GM10266 (cell line): ENCODE measurements at regions not wholly inside any gene's neighbourhood (a gene's known extent, or its start where the extent isn't known, plus 50 kb on each side); places are given as distances from the start of the nearest gene placed in this dataset.
A peak's percentile ranks its signal among the peaks of the same experiment; 100 is the strongest.

Source experiments
- DNase-seq: peaks from one replicate; pipeline ENCODE4 v3.0.0; 2012; ENCODE audit errors: extremely low spot score
- TF ChIP-seq, protein P1 (sequence below): IDR thresholded peaks from 2 replicates; pipeline ENCODE4 v1.5.1; 2012; ENCODE audit warnings: mild to moderate bottlenecking, low read depth; ENCODE audit not compliant: control insufficient read depth, insufficient read depth; ENCODE audit errors: missing control alignments

GRCh38 chr4:1514612-1515011 lies 108.4 kb upstream of the NKX1-1 start:
- DNase-seq: no peak
- TF ChIP-seq, protein P1, sequence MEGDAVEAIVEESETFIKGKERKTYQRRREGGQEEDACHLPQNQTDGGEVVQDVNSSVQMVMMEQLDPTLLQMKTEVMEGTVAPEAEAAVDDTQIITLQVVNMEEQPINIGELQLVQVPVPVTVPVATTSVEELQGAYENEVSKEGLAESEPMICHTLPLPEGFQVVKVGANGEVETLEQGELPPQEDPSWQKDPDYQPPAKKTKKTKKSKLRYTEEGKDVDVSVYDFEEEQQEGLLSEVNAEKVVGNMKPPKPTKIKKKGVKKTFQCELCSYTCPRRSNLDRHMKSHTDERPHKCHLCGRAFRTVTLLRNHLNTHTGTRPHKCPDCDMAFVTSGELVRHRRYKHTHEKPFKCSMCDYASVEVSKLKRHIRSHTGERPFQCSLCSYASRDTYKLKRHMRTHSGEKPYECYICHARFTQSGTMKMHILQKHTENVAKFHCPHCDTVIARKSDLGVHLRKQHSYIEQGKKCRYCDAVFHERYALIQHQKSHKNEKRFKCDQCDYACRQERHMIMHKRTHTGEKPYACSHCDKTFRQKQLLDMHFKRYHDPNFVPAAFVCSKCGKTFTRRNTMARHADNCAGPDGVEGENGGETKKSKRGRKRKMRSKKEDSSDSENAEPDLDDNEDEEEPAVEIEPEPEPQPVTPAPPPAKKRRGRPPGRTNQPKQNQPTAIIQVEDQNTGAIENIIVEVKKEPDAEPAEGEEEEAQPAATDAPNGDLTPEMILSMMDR: no peak

GRCh38 chr4:1513936-1514483 lies 107.8 kb upstream of the NKX1-1 start:
- no peak for DNase-seq
- TF ChIP-seq, protein P1: no peak

GRCh38 chr4:1512738-1513660 lies 106.8 kb upstream of the NKX1-1 start:
- TF ChIP-seq, protein P1: peak; percentile 36

GRCh38 chr4:1512051-1512737 lies 106.0 kb upstream of the NKX1-1 start:
- TF ChIP-seq, protein P1: no peak
- no peak for DNase-seq

More at GRCh38 chr4:1512738-1513660, 106.8 kb upstream of the NKX1-1 start:
- peak; percentile 69 for DNase-seq

DNA sequence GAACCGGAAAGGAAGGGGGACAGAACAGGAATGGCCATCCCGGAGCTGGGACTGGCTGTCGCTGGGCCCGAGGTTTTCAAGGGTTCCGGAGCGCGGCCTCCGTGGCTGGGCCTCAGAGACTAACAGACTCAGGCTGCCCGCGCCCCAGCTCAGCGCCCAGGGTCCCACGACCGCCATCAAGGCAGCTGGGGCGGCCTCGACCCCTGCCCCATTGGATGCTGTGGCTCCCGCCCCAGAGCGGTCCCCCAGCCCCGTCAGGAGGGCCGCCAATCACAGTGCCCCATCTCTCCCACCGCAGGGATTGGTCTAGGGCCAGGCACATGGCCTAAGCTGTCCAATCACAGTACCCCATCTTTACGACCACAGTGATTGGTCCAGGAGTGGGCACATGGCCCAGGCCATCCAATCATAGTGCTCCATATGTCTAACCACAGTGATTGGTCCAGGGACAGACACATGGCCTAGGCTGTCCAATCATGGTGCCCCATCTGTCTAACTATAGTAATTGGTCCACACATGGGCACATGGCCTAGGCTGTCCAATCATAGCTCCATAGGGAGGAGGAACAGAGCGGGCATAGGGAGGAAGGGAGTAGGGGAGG lies 105.3 kb upstream of the NKX1-1 start:
- TF ChIP-seq, protein P1: no peak
- no peak for DNase-seq

DNA sequence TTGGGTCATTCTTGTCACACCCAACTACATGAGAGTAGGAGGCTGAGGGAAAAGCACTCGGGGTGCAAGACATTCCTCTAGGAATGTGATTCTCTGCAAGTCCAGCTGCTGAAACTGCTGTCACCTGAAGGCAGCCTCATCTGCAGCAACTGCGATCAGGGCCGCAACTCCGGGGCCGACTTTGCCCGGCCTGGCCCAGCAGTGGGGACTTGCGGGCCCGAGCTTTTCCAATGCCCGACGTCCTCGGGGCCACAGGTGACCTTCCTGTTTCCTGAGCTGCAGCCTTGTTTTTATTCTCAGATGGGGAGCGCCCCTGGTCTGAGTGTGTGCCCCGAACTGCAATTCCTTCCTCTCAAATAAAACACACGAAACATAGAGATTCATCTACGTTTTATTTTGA lies 104.7 kb upstream of the NKX1-1 start:
- no peak for DNase-seq
- TF ChIP-seq, protein P1: no peak
